Pancreas (tissue), 10 donors: ENCODE measurements at regions not wholly inside any gene's neighbourhood (a gene's known extent, or its start where the extent isn't known, plus 50 kb on each side); places are given as distances from the start of the nearest gene placed in this dataset.

Experiments used
- ATAC-seq, 4 donors: fragments of 200-7000 bp; cut with Tn5 transposase; one replicate each; pipeline versions ENCODE4 v1.8.0 to v1.9.1; 2020; ENCODE audit warnings: mild to moderate bottlenecking in 4 of 4, moderate library complexity in 4 of 4
- DNase-seq, 6 donors: peaks; one replicate each; pipeline ENCODE4 v3.0.0-alpha.2; 2020
- FAIRE-seq: peaks from 2 replicates; lab custom pipeline; 2012; peaks lifted over from hg19 to GRCh38; lab: Jason Lieb, UNC
- H3K27ac ChIP-seq, 4 donors: fragments of 200-600 bp; sonication (generic); 1 replicate in 3 of 4; 2 replicates in 1 of 4; pipeline versions ENCODE4 v1.5.0 to v1.8.0; 2020
- H3K27me3 ChIP-seq, 4 donors: fragments of 200-600 bp; one replicate each; pipeline ENCODE4 v1.8.0; 2021
- H3K36me3 ChIP-seq, 3 donors: fragments of 200-600 bp; sonication (generic) in 1 of 3; one replicate each; pipeline versions ENCODE4 v1.5.0 to v1.8.0; 2020 to 2021
- H3K4me1 ChIP-seq, 3 donors: fragments of 200-600 bp; one replicate each; pipeline ENCODE4 v1.8.0; 2021
- H3K4me3 ChIP-seq, 4 donors: fragments of 200-600 bp; sonication (generic) in 2 of 4; one replicate each; pipeline versions ENCODE4 v1.5.0 to v1.8.0; 2020 to 2021
- H3K9me3 ChIP-seq, 4 donors: fragments of 200-600 bp; one replicate each; pipeline ENCODE4 v1.8.0; 2021
- WGBS, 2 donors: extraction: QIAGEN DNeasy Blood & Tissue Kit; methylation state at CpG; one replicate each; pipeline ENCODE4 v1.1.7; 2013; 5-methylcytosine and 5-hydroxymethylcytosine counted together
- intact Hi-C, 3 donors: fragments of 100-400 bp; cut with DNase I; formaldehyde crosslinking; loops; one replicate each; pipeline versions ENCODE4 v1.11.1 to v1.14.2; 2022
- TF ChIP-seq, protein P1 (sequence below), 4 donors: fragments of 200-600 bp; sonication (generic) in 3 of 4; IDR thresholded peaks; one replicate each; pipeline versions ENCODE4 v1.5.0 to v1.8.0; 2021; ENCODE audit warnings: antibody characterized with exemption in 4 of 4
- donor health status: healthy with polysubstance abuse.
- donor health status: DM: no; HTN: no; CAD: no; lungs with moderate emphysema.
- donor health status: DM: no; HTN: no; CAD: no.
- donor health status: control.
- donor health status: control.
- donor health status: Bipolar disorder and iron deficiency.
- donor health status: DM: yes; HTN: yes; CAD: no.
- donor health status: DM: no; HTN: no; CAD: no.
- donor health status: DM: no; HTN: no; CAD: no.
- donor health status: DM: yes; HTN: yes; CAD: no.

- H3K4me3 ChIP-seq = no peak overlapping the region
- no peaks in the 10 kb centered on the region for H3K27me3 ChIP-seq
- FAIRE-seq = no peak
- no peaks in the 10 kb centered on the region for H3K36me3 ChIP-seq
- intact Hi-C loops = no loop called here
- DNase-seq = peak in 1 of 6 donors; percentile 37
- WGBS, 2 donors = 77 to 87% methylated on average over 30 of the region's 30 CpGs
- TF ChIP-seq, protein P1, sequence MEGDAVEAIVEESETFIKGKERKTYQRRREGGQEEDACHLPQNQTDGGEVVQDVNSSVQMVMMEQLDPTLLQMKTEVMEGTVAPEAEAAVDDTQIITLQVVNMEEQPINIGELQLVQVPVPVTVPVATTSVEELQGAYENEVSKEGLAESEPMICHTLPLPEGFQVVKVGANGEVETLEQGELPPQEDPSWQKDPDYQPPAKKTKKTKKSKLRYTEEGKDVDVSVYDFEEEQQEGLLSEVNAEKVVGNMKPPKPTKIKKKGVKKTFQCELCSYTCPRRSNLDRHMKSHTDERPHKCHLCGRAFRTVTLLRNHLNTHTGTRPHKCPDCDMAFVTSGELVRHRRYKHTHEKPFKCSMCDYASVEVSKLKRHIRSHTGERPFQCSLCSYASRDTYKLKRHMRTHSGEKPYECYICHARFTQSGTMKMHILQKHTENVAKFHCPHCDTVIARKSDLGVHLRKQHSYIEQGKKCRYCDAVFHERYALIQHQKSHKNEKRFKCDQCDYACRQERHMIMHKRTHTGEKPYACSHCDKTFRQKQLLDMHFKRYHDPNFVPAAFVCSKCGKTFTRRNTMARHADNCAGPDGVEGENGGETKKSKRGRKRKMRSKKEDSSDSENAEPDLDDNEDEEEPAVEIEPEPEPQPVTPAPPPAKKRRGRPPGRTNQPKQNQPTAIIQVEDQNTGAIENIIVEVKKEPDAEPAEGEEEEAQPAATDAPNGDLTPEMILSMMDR (IDR thresholded peaks at IDR 0.05) = no peak
- no peak for ATAC-seq
- H3K27ac ChIP-seq = no peak overlapping the region
- no peaks in the 10 kb centered on the region for H3K4me1 ChIP-seq
- no peaks in the 10 kb centered on the region for H3K9me3 ChIP-seq
Measured at GRCh38 chr14:104356738-104357688, 218.6 kb downstream of the KIF26A start.

GRCh38 chr14:104357689-104358527 lies 219.5 kb downstream of the KIF26A start:
- TF ChIP-seq, protein P1 (IDR thresholded peaks at IDR 0.05) = no peak
- H3K9me3 ChIP-seq = no peaks in the 10 kb centered on the region
- H3K4me3 ChIP-seq = no peak overlapping the region
- DNase-seq = peak in 1 of 6 donors; percentile 32
- ATAC-seq = no peak
- no peaks in the 10 kb centered on the region for H3K4me1 ChIP-seq
- no peaks in the 10 kb centered on the region for H3K36me3 ChIP-seq
- intact Hi-C loops = no loop called here
- WGBS, 2 donors = 66 to 78% methylated on average over 33 of the region's 33 CpGs
- FAIRE-seq = no peak
- no peak overlapping the region for H3K27ac ChIP-seq
- no peaks in the 10 kb centered on the region for H3K27me3 ChIP-seq

- no peak overlapping the region for H3K27ac ChIP-seq
- DNase-seq (peak in 2 of 6 donors; percentile 14 to 47), ATAC-seq (no peak), FAIRE-seq (no peak)
- H3K9me3 ChIP-seq = no peaks in the 10 kb centered on the region
- no peaks in the 10 kb centered on the region for H3K36me3 ChIP-seq
- no peaks in the 10 kb centered on the region for H3K4me1 ChIP-seq
- no peaks in the 10 kb centered on the region for H3K27me3 ChIP-seq
- TF ChIP-seq, protein P1 (IDR thresholded peaks at IDR 0.05) = no peak
- intact Hi-C loops = no loop called here
- no peak overlapping the region for H3K4me3 ChIP-seq
- 63 to 70% methylated on average over 18 of the region's 18 CpGs for WGBS, 2 donors
Measured at GRCh38 chr14:104358528-104359300, 220.3 kb downstream of the KIF26A start.

DNA sequence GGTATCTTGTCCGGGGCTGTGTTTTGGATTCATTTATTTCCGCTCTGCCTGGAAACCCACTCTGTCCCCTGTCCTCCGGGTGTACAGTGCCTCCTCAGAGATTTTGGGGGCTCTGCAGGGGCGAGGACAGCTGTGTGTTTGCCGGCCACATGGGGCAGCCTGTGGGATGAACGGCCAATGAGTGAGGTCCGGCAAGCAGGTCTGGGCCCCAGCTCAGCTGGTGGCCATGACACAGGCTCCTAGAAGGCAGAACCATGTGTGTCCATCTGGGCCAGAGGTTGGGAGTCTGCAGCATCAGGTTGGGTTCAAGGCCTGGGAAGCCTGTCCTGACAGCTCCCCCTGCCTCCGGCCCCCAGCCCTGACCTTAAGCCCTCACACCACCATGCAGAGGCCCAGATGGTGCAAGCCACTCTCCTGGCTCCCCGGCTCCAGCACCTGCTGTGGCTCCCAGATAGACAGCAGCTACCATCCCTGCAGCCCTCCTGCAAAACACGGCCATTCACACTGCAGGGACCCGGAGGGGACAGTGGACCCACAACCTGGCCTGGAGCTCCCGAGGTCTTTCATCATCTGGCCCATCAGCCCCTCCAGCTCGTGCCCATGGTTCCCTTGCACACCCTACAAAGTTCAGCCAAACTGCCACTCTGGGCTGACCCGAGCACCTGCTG lies 220.1 kb upstream of the C14orf180 start:
- DNase-seq = peak in 1 of 6 donors; percentile 39
- no peaks in the 10 kb centered on the region for H3K4me1 ChIP-seq
- intact Hi-C loops = no loop called here
- H3K27me3 ChIP-seq = no peaks in the 10 kb centered on the region
- TF ChIP-seq, protein P1 (IDR thresholded peaks at IDR 0.05) = no peak
- no peak overlapping the region for H3K27ac ChIP-seq
- FAIRE-seq = no peak
- no peak overlapping the region for H3K4me3 ChIP-seq
- no peaks in the 10 kb centered on the region for H3K9me3 ChIP-seq
- ATAC-seq = no peak
- WGBS, 2 donors = 55 to 69% methylated on average over 14 of the region's 14 CpGs
- no peaks in the 10 kb centered on the region for H3K36me3 ChIP-seq
